Trophoblast cell (in vitro differentiated cells and primary cell): ENCODE measurements at regions not wholly inside any gene's neighbourhood (a gene's known extent, or its start where the extent isn't known, plus 50 kb on each side); places are given as distances from the start of the nearest gene placed in this dataset.

Experiments
- DNase-seq, 2 donors: peaks; one replicate each; pipeline ENCODE4 v3.0.0-alpha.2; 2016
- H2AFZ ChIP-seq: 2 replicates; pipeline ENCODE4 v1.6.1; 2013; ENCODE audit warnings: low read length, moderate library complexity, mild to moderate bottlenecking; ENCODE audit not compliant: insufficient read depth, poor library complexity
- H2AK5ac ChIP-seq: 2 replicates; pipeline ENCODE4 v1.6.1; 2013; ENCODE audit warnings: mild to moderate bottlenecking, low read length
- H2BK120ac ChIP-seq: 2 replicates; pipeline ENCODE4 v1.6.1; 2013; ENCODE audit warnings: low read length, mild to moderate bottlenecking, moderate library complexity; ENCODE audit not compliant: insufficient read depth, poor library complexity
- H2BK12ac ChIP-seq: 2 replicates; pipeline ENCODE4 v1.6.1; 2013; ENCODE audit warnings: mild to moderate bottlenecking, low read length, moderate library complexity
- H2BK5ac ChIP-seq: 2 replicates; pipeline ENCODE4 v1.6.1; 2013; ENCODE audit warnings: low read length, low read depth, moderate library complexity, mild to moderate bottlenecking; ENCODE audit not compliant: poor library complexity
- H3K14ac ChIP-seq: 2 replicates; pipeline ENCODE4 v1.6.1; 2013; ENCODE audit warnings: mild to moderate bottlenecking, low read length
- H3K18ac ChIP-seq: 2 replicates; pipeline ENCODE4 v1.6.1; 2013; ENCODE audit warnings: mild to moderate bottlenecking, low read length
- H3K23ac ChIP-seq: 2 replicates; pipeline ENCODE4 v1.6.1; 2013; ENCODE audit warnings: low read length
- H3K27ac ChIP-seq: 2 replicates; pipeline ENCODE4 v1.5.1; 2013; ENCODE audit warnings: low read depth, mild to moderate bottlenecking, inconsistent platforms, low read length, moderate library complexity
- H3K27me3 ChIP-seq: 2 replicates; pipeline ENCODE4 v1.6.1; 2013; ENCODE audit warnings: inconsistent platforms, mild to moderate bottlenecking, low read length, moderate library complexity; ENCODE audit not compliant: insufficient read depth
- H3K36me3 ChIP-seq, 2 experiments: 1 replicate in 1 of 2; 2 replicates in 1 of 2; pipeline ENCODE4 v1.6.1; 2013; ENCODE audit warnings: low read length in 2 of 2, mild to moderate bottlenecking in 2 of 2, moderate library complexity in 1 of 2; ENCODE audit not compliant: insufficient read depth in 2 of 2, control insufficient read depth in 1 of 2
- H3K4ac ChIP-seq: 2 replicates; pipeline ENCODE4 v1.6.1; 2013; ENCODE audit warnings: low read depth, mild to moderate bottlenecking, low read length, moderate library complexity
- H3K4me1 ChIP-seq, 2 experiments: 1 replicate in 1 of 2; 2 replicates in 1 of 2; pipeline ENCODE4 v1.6.1; 2013; ENCODE audit warnings: low read length in 2 of 2, mild to moderate bottlenecking in 2 of 2, moderate library complexity in 1 of 2; ENCODE audit not compliant: insufficient read depth in 2 of 2, control insufficient read depth in 1 of 2
- H3K4me2 ChIP-seq: 2 replicates; pipeline ENCODE4 v1.6.1; 2013; ENCODE audit warnings: inconsistent platforms, mild to moderate bottlenecking, low read length, moderate library complexity
- H3K4me3 ChIP-seq: 2 replicates; pipeline ENCODE4 v1.5.1; 2013; ENCODE audit warnings: mild to moderate bottlenecking, low read depth, low read length, inconsistent platforms
- H3K79me1 ChIP-seq: one replicate; pipeline ENCODE4 v1.6.1; 2013; ENCODE audit warnings: low read length
- H3K79me2 ChIP-seq: 2 replicates; pipeline ENCODE4 v1.6.1; 2013; ENCODE audit warnings: low read length, mild to moderate bottlenecking; ENCODE audit not compliant: control insufficient read depth, insufficient read depth, poor library complexity
- H3K9ac ChIP-seq: 2 replicates; pipeline ENCODE4 v1.6.1; 2013; ENCODE audit warnings: mild to moderate bottlenecking, low read length
- H3K9me3 ChIP-seq: 2 replicates; pipeline ENCODE4 v1.6.1; 2013; ENCODE audit warnings: low read depth, mild to moderate bottlenecking, control low read depth, inconsistent platforms, low read length; ENCODE audit not compliant: insufficient read depth
- H4K12ac ChIP-seq: 2 replicates; pipeline ENCODE4 v1.6.1; 2013; ENCODE audit warnings: low read depth, mild to moderate bottlenecking, low read length, moderate library complexity
- H4K8ac ChIP-seq: 2 replicates; pipeline ENCODE4 v1.6.1; 2013; ENCODE audit warnings: low read depth, mild to moderate bottlenecking, low read length, moderate library complexity
- H4K91ac ChIP-seq: one replicate; pipeline ENCODE4 v1.6.1; 2013; ENCODE audit warnings: low read depth, mild to moderate bottlenecking, low read length, moderate library complexity
- WGBS: extraction: QIAGEN DNeasy Blood & Tissue Kit; methylation state at CpG from one replicate; pipeline ENCODE4 v1.1.7; 2013; ENCODE audit warnings: missing lambda C conversion rate; ENCODE audit not compliant: insufficient read length, insufficient coverage; ENCODE audit errors: extremely low coverage; 5-methylcytosine and 5-hydroxymethylcytosine counted together

DNA sequence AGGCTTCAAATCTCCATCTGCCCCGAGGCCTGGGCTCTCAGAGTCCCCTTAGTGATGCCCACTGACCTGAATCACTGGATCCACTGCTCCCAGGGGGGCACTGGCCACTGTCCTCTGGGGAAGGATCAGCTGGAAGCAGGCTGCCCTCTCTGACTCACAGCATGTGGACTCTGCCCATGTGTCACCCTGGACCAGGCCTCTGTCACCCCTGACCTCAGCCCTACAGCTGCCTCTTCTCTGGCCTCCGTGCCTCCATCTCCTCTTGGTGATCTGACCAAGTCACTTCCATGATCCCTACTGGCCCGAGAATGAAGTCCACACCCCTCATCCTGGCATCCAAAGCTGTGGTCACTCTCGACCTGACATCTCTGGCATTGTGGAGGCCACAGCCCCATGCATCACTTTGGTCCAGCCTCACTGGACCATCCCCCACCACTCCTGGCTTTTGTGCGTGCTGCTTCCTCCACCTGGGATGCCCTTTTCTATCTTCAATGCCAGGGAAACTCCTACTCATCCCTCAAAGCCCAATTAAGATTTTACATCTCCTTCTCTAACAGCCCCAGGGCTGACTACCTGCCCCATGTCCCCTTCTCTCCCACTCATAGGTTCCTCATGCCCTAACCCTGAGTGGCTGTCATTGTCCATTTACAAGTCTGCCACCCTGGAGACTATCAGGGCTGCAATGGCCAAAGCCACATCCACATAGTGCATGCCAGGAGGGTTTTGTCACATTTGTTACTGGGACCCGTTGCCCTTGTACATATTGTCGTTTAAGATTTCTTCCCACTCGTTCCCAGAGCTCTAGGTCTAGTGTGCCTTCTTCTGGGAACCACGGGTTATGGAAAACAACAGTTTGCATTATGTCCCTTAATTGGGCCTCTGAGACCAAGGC lies 685.0 kb downstream of the MATN1 start:
- no peaks in the 10 kb centered on the region for H3K4me1 ChIP-seq
- no peak for DNase-seq
- H3K4me3 ChIP-seq = no peak overlapping the region
- no CpG with 5 or more reads among the region's 9 CpGs for WGBS
- H2BK12ac ChIP-seq = no peak overlapping the region
- H2BK5ac ChIP-seq = no peak overlapping the region
- H3K23ac ChIP-seq = no peak overlapping the region
- H3K14ac ChIP-seq = no peak overlapping the region
- H3K79me1 ChIP-seq = no peaks in the 10 kb centered on the region
- H4K12ac ChIP-seq = no peak overlapping the region
- no peaks in the 10 kb centered on the region for H3K36me3 ChIP-seq
- H3K27ac ChIP-seq = no peak overlapping the region
- H3K79me2 ChIP-seq = no peaks in the 10 kb centered on the region
- no peak overlapping the region for H2BK120ac ChIP-seq
- no peak overlapping the region for H3K4ac ChIP-seq
- H3K9me3 ChIP-seq = peaks cover 24% of the 10 kb centered on the region
- no peak overlapping the region for H3K18ac ChIP-seq
- H4K91ac ChIP-seq = no peak overlapping the region
- H2AFZ ChIP-seq = no peak overlapping the region
- no peak overlapping the region for H2AK5ac ChIP-seq
- no peaks in the 10 kb centered on the region for H3K27me3 ChIP-seq
- no peak overlapping the region for H3K4me2 ChIP-seq
- H3K9ac ChIP-seq = no peak overlapping the region
- no peak overlapping the region for H4K8ac ChIP-seq

DNA sequence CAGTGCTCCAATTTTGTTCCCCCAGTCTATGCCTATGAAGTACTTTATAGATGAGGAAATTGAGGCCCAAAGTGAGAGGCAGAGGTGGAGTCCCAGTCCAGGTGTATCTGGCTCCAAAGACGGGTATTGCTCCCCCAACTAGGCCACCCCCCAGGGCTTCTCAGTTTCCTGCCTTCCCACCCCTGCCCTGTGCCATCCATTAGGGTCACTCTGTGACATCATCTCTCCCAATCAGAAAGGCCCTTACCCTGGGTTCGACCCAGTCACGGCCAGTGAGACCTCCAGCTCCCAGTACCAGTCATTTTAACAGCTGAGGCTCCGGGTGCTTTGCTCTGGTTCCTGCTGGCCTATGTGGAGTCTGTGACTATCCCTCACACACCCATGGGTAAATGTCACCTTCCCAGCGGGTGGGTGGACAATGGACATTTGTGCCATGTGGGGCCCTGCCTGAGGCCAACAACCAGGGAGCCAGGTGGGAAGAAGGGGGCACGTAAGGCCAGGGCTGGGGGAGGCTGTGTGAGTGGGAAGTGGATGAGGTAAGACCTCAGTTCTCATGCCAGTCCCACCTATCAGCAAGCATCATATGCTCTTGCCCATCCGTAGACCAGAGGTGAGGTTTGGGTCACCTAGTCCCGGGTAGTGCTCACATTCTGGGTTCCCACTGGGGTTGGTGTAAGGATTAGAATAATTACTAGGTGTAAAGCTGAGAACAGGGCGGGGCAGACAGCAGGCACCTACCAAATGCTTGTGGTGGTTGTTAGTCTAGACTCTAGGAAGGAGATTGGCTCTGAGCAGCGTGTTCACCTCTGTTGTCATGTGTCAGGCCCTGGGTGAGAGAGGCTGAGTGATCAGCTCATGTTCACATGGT lies 685.9 kb downstream of the MATN1 start:
- Histone ChIP-seq H3K14ac (no peak overlapping the region), H2BK12ac (no peak overlapping the region), H3K27ac (no peak overlapping the region), H4K12ac (no peak overlapping the region), H2AFZ (no peak overlapping the region), H3K4me2 (no peak overlapping the region), H3K4me1 (no peaks in the 10 kb centered on the region), H3K79me1 (no peaks in the 10 kb centered on the region), H3K4me3 (peak overlapping the region; percentile 10), H2BK5ac (no peak overlapping the region), H3K4ac (no peak overlapping the region), H4K8ac (no peak overlapping the region), H4K91ac (no peak overlapping the region), H2AK5ac (no peak overlapping the region), H3K9me3 (peaks cover 20% of the 10 kb centered on the region), H3K23ac (no peak overlapping the region), H3K18ac (no peak overlapping the region), H3K79me2 (no peaks in the 10 kb centered on the region), H3K27me3 (no peaks in the 10 kb centered on the region), H3K36me3 (no peaks in the 10 kb centered on the region), H2BK120ac (no peak overlapping the region), H3K9ac (no peak overlapping the region)
- no peak for DNase-seq
- WGBS = no CpG with 5 or more reads among the region's 10 CpGs

DNA sequence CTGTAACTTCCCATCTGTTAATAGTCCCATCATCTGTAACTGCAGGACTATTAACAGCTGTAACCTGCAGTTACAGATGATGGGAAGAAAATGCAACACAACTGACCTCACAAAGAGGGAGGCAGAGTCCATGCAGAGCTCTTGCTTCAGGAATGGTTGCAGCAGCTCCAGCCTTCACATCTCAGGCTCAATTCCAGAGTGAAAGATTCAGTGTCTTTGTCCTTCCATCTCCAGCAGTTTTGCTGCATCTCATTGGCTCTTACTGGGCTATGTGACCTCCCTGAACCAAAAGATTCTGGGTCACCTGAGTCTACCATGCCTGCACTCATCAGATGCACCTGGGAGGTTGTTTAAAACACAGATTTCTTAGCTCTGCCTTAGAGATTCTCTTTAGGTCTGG lies 686.7 kb downstream of the MATN1 start:
- no peak overlapping the region for H2BK5ac ChIP-seq
- no peak for DNase-seq
- no peak overlapping the region for H4K91ac ChIP-seq
- no peak overlapping the region for H3K4me2 ChIP-seq
- no peak overlapping the region for H3K4me3 ChIP-seq
- no peak overlapping the region for H4K12ac ChIP-seq
- no peak overlapping the region for H3K18ac ChIP-seq
- no peaks in the 10 kb centered on the region for H3K36me3 ChIP-seq
- no peak overlapping the region for H3K27ac ChIP-seq
- H3K4me1 ChIP-seq = no peaks in the 10 kb centered on the region
- no peaks in the 10 kb centered on the region for H3K79me2 ChIP-seq
- no peak overlapping the region for H2BK12ac ChIP-seq
- H2AK5ac ChIP-seq = no peak overlapping the region
- H3K27me3 ChIP-seq = no peaks in the 10 kb centered on the region
- H3K4ac ChIP-seq = no peak overlapping the region
- H3K9me3 ChIP-seq = peaks cover 16% of the 10 kb centered on the region
- no peak overlapping the region for H4K8ac ChIP-seq
- H3K23ac ChIP-seq = no peak overlapping the region
- H2AFZ ChIP-seq = no peak overlapping the region
- H3K9ac ChIP-seq = no peak overlapping the region
- H3K14ac ChIP-seq = no peak overlapping the region
- no peaks in the 10 kb centered on the region for H3K79me1 ChIP-seq
- H2BK120ac ChIP-seq = no peak overlapping the region

DNA sequence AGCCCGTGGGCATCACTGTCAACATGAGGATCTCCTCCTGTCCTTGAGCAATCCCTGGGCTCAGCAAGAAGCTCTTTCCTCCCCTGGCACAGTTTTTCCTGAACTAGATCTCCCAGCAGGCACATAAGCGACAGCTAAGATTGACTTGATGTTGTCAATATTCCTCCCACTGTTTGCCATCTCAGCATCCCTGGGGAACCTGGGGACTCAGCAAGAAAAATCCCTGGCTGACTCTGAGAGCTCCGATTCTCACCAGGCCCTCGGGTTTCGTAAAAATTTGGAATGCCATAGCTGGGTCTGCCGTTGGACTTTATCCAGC lies 687.2 kb downstream of the MATN1 start:
- Histone ChIP-seq H3K9ac (no peak overlapping the region), H3K18ac (no peak overlapping the region), H3K4me2 (no peak overlapping the region), H2BK5ac (no peak overlapping the region), H3K27ac (no peak overlapping the region), H4K8ac (no peak overlapping the region), H3K4me1 (no peaks in the 10 kb centered on the region), H3K4me3 (no peak overlapping the region), H3K14ac (no peak overlapping the region), H3K9me3 (peaks cover 14% of the 10 kb centered on the region), H4K91ac (no peak overlapping the region), H2BK120ac (no peak overlapping the region), H3K23ac (no peak overlapping the region), H2BK12ac (no peak overlapping the region), H3K27me3 (no peaks in the 10 kb centered on the region), H3K36me3 (no peaks in the 10 kb centered on the region), H3K4ac (no peak overlapping the region), H2AFZ (no peak overlapping the region), H2AK5ac (no peak overlapping the region), H4K12ac (no peak overlapping the region), H3K79me1 (no peaks in the 10 kb centered on the region), H3K79me2 (no peaks in the 10 kb centered on the region)
- no peak for DNase-seq
- WGBS = no CpG with 5 or more reads among the region's 6 CpGs
